ENCODE measurements at regions not wholly inside any gene's neighbourhood (a gene's known extent, or its start where the extent isn't known, plus 50 kb on each side); places are given as distances from the start of the nearest gene placed in this dataset.
"Not testable (repeated sequence)": the region's sequence is repeated elsewhere in the genome, so short reads cannot be mapped to it uniquely, and the experiment has no call there.

DNA sequence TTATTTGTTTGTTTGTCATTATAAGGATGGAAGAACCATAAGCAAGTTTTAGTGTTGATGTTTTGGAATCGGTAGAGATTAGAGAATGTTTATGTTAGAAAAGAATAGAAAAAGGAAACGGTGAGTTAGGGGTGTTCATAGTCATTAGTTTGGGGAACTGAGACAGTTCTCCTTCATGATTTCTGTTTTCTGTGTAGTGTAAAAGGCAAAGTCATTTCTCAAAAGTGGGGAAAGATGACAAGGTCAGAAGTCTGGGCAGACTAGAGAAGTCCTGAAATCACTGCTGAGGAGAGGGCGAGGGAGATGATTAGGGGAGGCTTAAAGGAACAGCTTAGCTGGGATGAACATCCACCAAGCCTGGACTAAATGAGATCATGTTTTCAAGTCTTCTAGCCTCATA lies 498.9 kb downstream of the TTLL7 start:
- DNase-seq (ENCODE audit: low read depth, low spot score), result no peak
- Histone ChIP-seq H3K27ac (no peak overlapping the region), H3K36me3 (ENCODE audit: insufficient read depth, low read length) (no peaks in the 10 kb centered on the region), H3K9ac (ENCODE audit: insufficient read length) (no peak overlapping the region), H3K4me3 (no peak overlapping the region), H3K9me3 (ENCODE audit: low read depth, low read length) (no peaks in the 10 kb centered on the region)
- TF ChIP-seq POLR2AphosphoS5 (IDR thresholded peaks at IDR 0.05; ENCODE audit: borderline replicate concordance, low read depth, low read length) (no peak), FOXP2 (optimal IDR thresholded peaks at IDR 0.05; ENCODE audit: control extremely low read depth, extremely low read length, insufficient read depth) (no peak)

DNA sequence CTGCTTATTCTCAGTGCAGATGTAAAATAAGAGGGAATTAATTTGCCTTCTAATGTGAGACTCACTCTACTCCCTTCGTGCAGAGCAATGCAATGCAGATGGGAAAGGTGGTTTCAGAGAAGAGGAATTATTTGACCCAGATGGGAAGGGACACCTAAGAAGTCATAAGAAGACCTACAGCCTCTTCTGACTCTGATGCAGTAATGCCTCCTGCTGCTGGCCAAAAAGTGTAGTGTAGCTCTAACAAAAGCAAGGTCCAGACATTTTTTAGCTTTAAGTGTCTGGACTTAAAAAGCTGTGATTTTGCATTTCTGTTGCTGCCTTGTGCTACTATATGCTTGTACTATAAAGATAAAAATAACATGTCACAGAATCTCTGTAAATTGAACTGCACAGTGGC lies 501.4 kb downstream of the TTLL7 start:
- Histone ChIP-seq H3K9me3 (ENCODE audit: low read depth, low read length) (no peaks in the 10 kb centered on the region), H3K36me3 (ENCODE audit: insufficient read depth, low read length) (no peaks in the 10 kb centered on the region), H3K27ac (no peak overlapping the region), H3K4me3 (no peak overlapping the region), H3K9ac (ENCODE audit: insufficient read length) (no peak overlapping the region)
- no peak for TF ChIP-seq POLR2AphosphoS5 (IDR thresholded peaks at IDR 0.05; ENCODE audit: borderline replicate concordance, low read depth, low read length)
- TF ChIP-seq EZH2 (IDR thresholded peaks at IDR 0.05), result no peak
- no peak for TF ChIP-seq FOXP2 (optimal IDR thresholded peaks at IDR 0.05; ENCODE audit: control extremely low read depth, extremely low read length, insufficient read depth)
- DNase-seq (ENCODE audit: low read depth, low spot score), result no peak

DNA sequence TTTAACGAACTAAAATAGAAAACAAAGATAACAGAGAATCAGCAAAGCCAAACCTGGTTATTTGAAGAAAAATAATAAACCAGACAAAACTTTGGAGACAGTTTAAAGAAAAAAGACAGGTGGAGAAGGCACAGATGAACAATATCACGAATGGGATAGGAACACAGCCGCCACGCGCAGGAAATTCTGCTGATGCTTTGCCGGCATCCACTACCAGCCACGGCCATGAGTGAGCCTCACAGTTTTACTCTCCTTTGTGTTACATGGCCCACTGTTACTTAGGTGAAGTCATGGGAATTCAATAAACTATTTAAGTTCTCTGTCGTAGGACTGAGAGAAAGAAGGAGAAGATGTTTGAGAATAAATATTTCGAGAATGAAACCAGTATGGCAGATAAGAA lies 503.4 kb downstream of the TTLL7 start:
- Histone ChIP-seq H3K4me3 (no peak overlapping the region), H3K9me3 (ENCODE audit: low read depth, low read length) (no peaks in the 10 kb centered on the region), H3K27ac (no peak overlapping the region), H3K36me3 (ENCODE audit: insufficient read depth, low read length) (no peaks in the 10 kb centered on the region), H3K9ac (ENCODE audit: insufficient read length) (no peak overlapping the region)
- TF ChIP-seq POLR2AphosphoS5 (IDR thresholded peaks at IDR 0.05; ENCODE audit: borderline replicate concordance, low read depth, low read length) (no peak), EZH2 (IDR thresholded peaks at IDR 0.05) (no peak), FOXP2 (optimal IDR thresholded peaks at IDR 0.05; ENCODE audit: control extremely low read depth, extremely low read length, insufficient read depth) (no peak)
- no peak for DNase-seq (ENCODE audit: low read depth, low spot score)

- no peaks in the 10 kb centered on the region for H3K9me3 ChIP-seq (ENCODE audit: low read depth, low read length)
- no peak for DNase-seq (ENCODE audit: low read depth, low spot score)
These were observed 505.3 kb downstream of the TTLL7 start for GRCh38 chr1:83493633-83494032.

GRCh38 chr1:83491930-83492329 lies 507.0 kb downstream of the TTLL7 start:
- no peaks in the 10 kb centered on the region for H3K9me3 ChIP-seq (ENCODE audit: low read depth, low read length)
- H3K27ac ChIP-seq, result no peak overlapping the region
- no peak for DNase-seq (ENCODE audit: low read depth, low spot score)
- no peak overlapping the region for H3K9ac ChIP-seq (ENCODE audit: insufficient read length)
- TF ChIP-seq FOXP2 (optimal IDR thresholded peaks at IDR 0.05; ENCODE audit: control extremely low read depth, extremely low read length, insufficient read depth) (no peak), EZH2 (IDR thresholded peaks at IDR 0.05) (no peak), POLR2AphosphoS5 (IDR thresholded peaks at IDR 0.05; ENCODE audit: borderline replicate concordance, low read depth, low read length) (no peak)
- no peak overlapping the region for H3K4me3 ChIP-seq
- H3K36me3 ChIP-seq (ENCODE audit: insufficient read depth, low read length), result no peaks in the 10 kb centered on the region

More at GRCh38 chr1:83493633-83494032, 505.3 kb downstream of the TTLL7 start:
- no peak overlapping the region for H3K4me3 ChIP-seq
- H3K9ac ChIP-seq (ENCODE audit: insufficient read length), result no peak overlapping the region
- TF ChIP-seq POLR2AphosphoS5 (IDR thresholded peaks at IDR 0.05; ENCODE audit: borderline replicate concordance, low read depth, low read length) (no peak), FOXP2 (optimal IDR thresholded peaks at IDR 0.05; ENCODE audit: control extremely low read depth, extremely low read length, insufficient read depth) (no peak), EZH2 (IDR thresholded peaks at IDR 0.05) (no peak)
- H3K27ac ChIP-seq, result no peak overlapping the region
- no peaks in the 10 kb centered on the region for H3K36me3 ChIP-seq (ENCODE audit: insufficient read depth, low read length)

DNA sequence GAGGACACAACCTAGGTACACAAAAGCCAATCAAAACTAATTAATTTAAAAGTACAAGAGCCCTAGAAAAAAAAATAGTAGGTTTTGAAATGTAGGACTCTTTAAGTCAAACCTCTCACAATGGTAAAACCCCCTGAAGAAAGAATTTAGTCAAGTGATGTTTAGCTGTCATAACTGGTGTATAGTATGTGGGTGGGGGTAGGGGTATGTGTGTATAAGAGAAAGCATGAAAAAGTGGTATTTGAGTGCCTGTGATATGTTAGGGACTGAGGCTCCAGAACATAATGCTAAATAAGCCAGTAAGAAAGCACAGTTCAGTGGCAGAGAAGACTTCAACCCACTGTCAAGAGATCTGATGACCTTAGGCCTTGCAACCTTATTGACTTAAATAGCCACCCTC lies 507.9 kb downstream of the TTLL7 start:
- H3K36me3 ChIP-seq (ENCODE audit: insufficient read depth, low read length), result no peaks in the 10 kb centered on the region
- no peak overlapping the region for H3K4me3 ChIP-seq
- H3K27ac ChIP-seq, result no peak overlapping the region
- TF ChIP-seq FOXP2 (optimal IDR thresholded peaks at IDR 0.05; ENCODE audit: control extremely low read depth, extremely low read length, insufficient read depth), result no peak
- no peak for TF ChIP-seq EZH2 (IDR thresholded peaks at IDR 0.05)
- TF ChIP-seq POLR2AphosphoS5 (IDR thresholded peaks at IDR 0.05; ENCODE audit: borderline replicate concordance, low read depth, low read length), result no peak
- no peak overlapping the region for H3K9ac ChIP-seq (ENCODE audit: insufficient read length)
- DNase-seq (ENCODE audit: low read depth, low spot score), result no peak
- no peaks in the 10 kb centered on the region for H3K9me3 ChIP-seq (ENCODE audit: low read depth, low read length)

DNA sequence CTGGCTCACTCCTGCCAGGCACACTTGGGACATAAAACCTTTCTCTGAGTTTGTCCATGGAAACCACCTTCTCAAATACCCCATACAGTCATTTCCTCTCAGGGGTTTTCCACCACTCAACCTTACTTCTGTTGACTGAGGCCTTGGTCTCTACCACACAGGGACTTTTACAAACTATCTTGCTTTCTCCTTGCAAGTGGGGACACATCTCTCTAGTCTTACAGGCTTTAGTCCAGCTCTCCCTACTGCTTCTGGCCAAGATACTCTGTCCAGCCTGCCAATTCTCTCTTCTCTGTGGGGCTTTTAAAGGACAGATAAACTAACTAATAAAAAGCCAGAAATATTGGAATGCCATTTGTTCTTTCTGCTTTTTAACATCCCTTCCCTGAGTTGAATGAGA lies 510.8 kb downstream of the TTLL7 start:
- not testable (repeated sequence) for H3K9me3 ChIP-seq (ENCODE audit: low read depth, low read length); H3K4me3 ChIP-seq; H3K36me3 ChIP-seq (ENCODE audit: insufficient read depth, low read length); DNase-seq (ENCODE audit: low read depth, low spot score); H3K9ac ChIP-seq (ENCODE audit: insufficient read length); H3K27ac ChIP-seq

- not testable (repeated sequence) for H3K27ac ChIP-seq; H3K36me3 ChIP-seq (ENCODE audit: insufficient read depth, low read length); H3K4me3 ChIP-seq; H3K9ac ChIP-seq (ENCODE audit: insufficient read length); H3K9me3 ChIP-seq (ENCODE audit: low read depth, low read length); DNase-seq (ENCODE audit: low read depth, low spot score)
These were observed 511.5 kb downstream of the TTLL7 start for GRCh38 chr1:83487460-83487859.

- DNase-seq (ENCODE audit: low read depth, low spot score), result not testable (repeated sequence)
These were observed 513.5 kb downstream of the TTLL7 start for GRCh38 chr1:83485314-83486019.

GRCh38 chr1:83481284-83481683 lies 517.6 kb downstream of the TTLL7 start:
- not testable (repeated sequence) for H3K9me3 ChIP-seq (ENCODE audit: low read depth, low read length); H3K9ac ChIP-seq (ENCODE audit: insufficient read length); H3K27ac ChIP-seq; H3K4me3 ChIP-seq; DNase-seq (ENCODE audit: low read depth, low spot score); H3K36me3 ChIP-seq (ENCODE audit: insufficient read depth, low read length)

More at GRCh38 chr1:83485314-83486019, 513.5 kb downstream of the TTLL7 start:
- not testable (repeated sequence) for H3K27ac ChIP-seq; H3K36me3 ChIP-seq (ENCODE audit: insufficient read depth, low read length); H3K9ac ChIP-seq (ENCODE audit: insufficient read length); H3K4me3 ChIP-seq; H3K9me3 ChIP-seq (ENCODE audit: low read depth, low read length)

GRCh38 chr1:83479591-83480239 lies 519.2 kb downstream of the TTLL7 start:
- H3K4me3 ChIP-seq; H3K9me3 ChIP-seq (ENCODE audit: low read depth, low read length); H3K9ac ChIP-seq (ENCODE audit: insufficient read length); H3K27ac ChIP-seq; H3K36me3 ChIP-seq (ENCODE audit: insufficient read depth, low read length); DNase-seq (ENCODE audit: low read depth, low spot score): not testable (repeated sequence)

DNA sequence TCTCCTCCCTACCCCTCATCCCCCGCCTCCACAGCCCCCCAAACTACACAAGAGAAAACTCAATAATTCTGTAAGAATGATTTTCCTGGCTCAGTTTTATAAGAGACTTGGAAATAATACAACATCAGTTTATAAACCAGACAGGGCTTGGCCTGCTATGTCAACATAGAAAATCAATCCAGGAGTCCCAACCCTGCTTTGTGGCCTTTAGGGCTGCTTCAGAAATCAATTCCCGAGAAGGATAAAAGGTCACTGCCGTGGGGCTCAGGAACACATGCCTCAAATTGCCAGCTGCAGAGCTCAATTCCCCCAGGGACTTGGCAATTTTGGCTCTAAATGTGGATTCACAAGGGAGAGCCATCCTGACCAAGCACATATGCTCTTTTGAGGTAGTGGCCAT lies 520.8 kb downstream of the TTLL7 start:
- H3K4me3 ChIP-seq; H3K9me3 ChIP-seq (ENCODE audit: low read depth, low read length); DNase-seq (ENCODE audit: low read depth, low spot score); H3K27ac ChIP-seq; H3K36me3 ChIP-seq (ENCODE audit: insufficient read depth, low read length); H3K9ac ChIP-seq (ENCODE audit: insufficient read length): not testable (repeated sequence)

DNA sequence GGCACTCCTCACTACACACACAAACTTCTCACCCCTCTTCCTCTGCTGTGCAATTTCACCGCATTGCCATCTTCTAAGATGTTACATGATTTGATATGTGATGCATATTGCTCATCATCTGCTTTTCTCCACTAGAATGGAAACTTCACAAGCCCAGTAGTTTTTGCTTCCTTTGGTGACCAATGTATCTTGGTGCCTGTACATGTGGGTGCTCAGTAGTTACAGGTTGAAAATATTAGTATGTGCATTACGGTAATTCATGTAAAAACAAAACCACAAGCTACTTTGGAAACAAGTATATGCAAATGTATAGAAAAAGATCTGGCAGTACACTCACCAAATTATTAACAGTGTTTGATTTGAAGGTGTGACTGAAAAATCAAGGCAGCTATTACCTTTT lies 522.4 kb downstream of the TTLL7 start:
- not testable (repeated sequence) for H3K36me3 ChIP-seq (ENCODE audit: insufficient read depth, low read length); H3K4me3 ChIP-seq; H3K9me3 ChIP-seq (ENCODE audit: low read depth, low read length); H3K9ac ChIP-seq (ENCODE audit: insufficient read length); DNase-seq (ENCODE audit: low read depth, low spot score); H3K27ac ChIP-seq

All from SK-N-MC (cell line).